Astrocyte of the cerebellum (primary cell): ENCODE measurements at regions not wholly inside any gene's neighbourhood (a gene's known extent, or its start where the extent isn't known, plus 50 kb on each side); places are given as distances from the start of the nearest gene placed in this dataset.
A peak's percentile ranks its signal among the peaks of the same experiment; 100 is the strongest.
"Not testable (repeated sequence)": the region's sequence is repeated elsewhere in the genome, so short reads cannot be mapped to it uniquely, and the experiment has no call there.

Experiments used
- DNase-seq: peaks from one replicate; pipeline ENCODE4 v3.0.0-alpha.2; 2011; ENCODE audit warnings: low read depth
- H3K4me3 ChIP-seq: 2 replicates; pipeline ENCODE4 v1.5.1; 2011; ENCODE audit warnings: mild to moderate bottlenecking, low read depth, low read length, moderate library complexity
- in situ Hi-C: cut with HindIII; loops from 2 replicates; pipeline ENCODE4 v1.10.0; 2017; ENCODE audit warnings: low sequenced_read_pairs
- TF ChIP-seq, protein P1 (sequence below): IDR thresholded peaks from 2 replicates; pipeline ENCODE4 v1.5.1; 2012; ENCODE audit warnings: low read length, low read depth, moderate library complexity, mild to moderate bottlenecking; ENCODE audit errors: missing control alignments

DNA sequence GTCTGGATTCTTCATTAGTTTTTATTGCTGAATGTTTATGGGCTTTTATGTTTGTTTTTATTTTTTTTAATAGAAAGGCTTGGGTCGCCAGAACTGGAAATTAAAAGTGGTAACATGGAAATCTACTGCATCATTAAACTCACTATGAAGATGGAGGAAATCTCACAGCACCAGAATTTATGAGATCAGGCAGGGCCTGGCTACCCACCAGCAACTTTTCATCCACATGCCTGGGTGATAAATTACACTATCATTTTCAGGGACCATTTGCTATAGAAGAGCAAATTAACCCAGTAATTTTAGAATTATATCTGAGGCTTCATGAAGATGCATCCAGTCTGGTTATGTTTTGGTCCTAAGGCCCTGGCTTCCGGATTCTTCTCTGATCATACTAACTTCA lies 57.8 kb upstream of the PLCB4 start:
- in situ Hi-C loops: no loop called here
- TF ChIP-seq, protein P1, sequence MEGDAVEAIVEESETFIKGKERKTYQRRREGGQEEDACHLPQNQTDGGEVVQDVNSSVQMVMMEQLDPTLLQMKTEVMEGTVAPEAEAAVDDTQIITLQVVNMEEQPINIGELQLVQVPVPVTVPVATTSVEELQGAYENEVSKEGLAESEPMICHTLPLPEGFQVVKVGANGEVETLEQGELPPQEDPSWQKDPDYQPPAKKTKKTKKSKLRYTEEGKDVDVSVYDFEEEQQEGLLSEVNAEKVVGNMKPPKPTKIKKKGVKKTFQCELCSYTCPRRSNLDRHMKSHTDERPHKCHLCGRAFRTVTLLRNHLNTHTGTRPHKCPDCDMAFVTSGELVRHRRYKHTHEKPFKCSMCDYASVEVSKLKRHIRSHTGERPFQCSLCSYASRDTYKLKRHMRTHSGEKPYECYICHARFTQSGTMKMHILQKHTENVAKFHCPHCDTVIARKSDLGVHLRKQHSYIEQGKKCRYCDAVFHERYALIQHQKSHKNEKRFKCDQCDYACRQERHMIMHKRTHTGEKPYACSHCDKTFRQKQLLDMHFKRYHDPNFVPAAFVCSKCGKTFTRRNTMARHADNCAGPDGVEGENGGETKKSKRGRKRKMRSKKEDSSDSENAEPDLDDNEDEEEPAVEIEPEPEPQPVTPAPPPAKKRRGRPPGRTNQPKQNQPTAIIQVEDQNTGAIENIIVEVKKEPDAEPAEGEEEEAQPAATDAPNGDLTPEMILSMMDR: no peak
- no peak for DNase-seq
- H3K4me3 ChIP-seq: no peak overlapping the region

- DNase-seq, in situ Hi-C loops, H3K4me3 ChIP-seq: not testable (repeated sequence)
Observed at GRCh38 chr20:9015232-9015983, 53.5 kb upstream of the PLCB4 start.

GRCh38 chr20:9015984-9016324 lies 52.9 kb upstream of the PLCB4 start:
- peak; percentile 13 for DNase-seq
- TF ChIP-seq, protein P1: no peak
- H3K4me3 ChIP-seq: no peak overlapping the region
- in situ Hi-C loops: no loop called here

DNA sequence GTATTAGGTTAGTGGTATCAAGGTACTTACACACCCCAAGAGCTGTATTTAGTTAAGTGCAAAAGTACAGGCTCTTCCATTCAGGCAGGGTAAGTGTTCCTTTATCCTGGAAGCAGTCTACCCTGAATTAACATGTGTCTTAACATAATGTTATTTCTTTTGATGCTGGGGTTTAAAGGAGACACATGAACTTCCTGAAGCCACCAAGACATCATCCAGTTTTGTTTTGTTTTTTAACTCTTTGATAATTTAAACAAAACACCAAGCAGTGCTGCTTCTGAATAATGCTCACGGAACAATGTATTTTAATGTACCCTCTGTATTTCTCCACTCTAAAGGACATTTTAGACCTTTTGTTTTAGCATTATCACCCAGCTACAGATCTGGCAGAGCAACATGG lies 50.5 kb upstream of the PLCB4 start:
- in situ Hi-C loops: no loop called here
- TF ChIP-seq, protein P1: no peak
- no peak for DNase-seq
- H3K4me3 ChIP-seq: no peak overlapping the region
